LNCAP (cell line): ENCODE measurements at regions not wholly inside any gene's neighbourhood (a gene's known extent, or its start where the extent isn't known, plus 50 kb on each side); places are given as distances from the start of the nearest gene placed in this dataset.

Experiments used
- TF ChIP-seq, protein P1 (sequence below): fragments of 450-650 bp; IDR thresholded peaks from 2 replicates; pipeline ENCODE4 v1.5.1; 2017; ENCODE audit warnings: mild to moderate bottlenecking

DNA sequence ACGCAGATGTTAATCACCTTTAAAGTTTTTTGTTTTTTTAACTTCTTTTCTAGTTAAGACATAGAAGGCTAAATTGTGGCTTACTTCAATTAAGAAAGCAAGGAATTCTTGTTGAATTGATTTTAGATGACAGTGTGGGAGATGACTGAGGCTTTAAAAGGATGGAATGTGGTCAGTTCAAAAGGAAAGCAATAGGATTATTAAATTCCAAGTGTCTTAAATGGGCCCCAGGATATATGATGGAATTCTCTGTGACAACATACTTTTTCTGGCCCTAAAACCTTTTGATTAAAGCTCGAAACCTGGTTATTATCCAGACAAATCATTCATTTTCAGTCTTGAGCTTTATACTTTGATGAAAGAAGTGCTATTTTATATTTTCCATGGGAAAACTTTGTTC, 179.0 kb upstream of the TMEFF2 start:
- TF ChIP-seq, protein P1, sequence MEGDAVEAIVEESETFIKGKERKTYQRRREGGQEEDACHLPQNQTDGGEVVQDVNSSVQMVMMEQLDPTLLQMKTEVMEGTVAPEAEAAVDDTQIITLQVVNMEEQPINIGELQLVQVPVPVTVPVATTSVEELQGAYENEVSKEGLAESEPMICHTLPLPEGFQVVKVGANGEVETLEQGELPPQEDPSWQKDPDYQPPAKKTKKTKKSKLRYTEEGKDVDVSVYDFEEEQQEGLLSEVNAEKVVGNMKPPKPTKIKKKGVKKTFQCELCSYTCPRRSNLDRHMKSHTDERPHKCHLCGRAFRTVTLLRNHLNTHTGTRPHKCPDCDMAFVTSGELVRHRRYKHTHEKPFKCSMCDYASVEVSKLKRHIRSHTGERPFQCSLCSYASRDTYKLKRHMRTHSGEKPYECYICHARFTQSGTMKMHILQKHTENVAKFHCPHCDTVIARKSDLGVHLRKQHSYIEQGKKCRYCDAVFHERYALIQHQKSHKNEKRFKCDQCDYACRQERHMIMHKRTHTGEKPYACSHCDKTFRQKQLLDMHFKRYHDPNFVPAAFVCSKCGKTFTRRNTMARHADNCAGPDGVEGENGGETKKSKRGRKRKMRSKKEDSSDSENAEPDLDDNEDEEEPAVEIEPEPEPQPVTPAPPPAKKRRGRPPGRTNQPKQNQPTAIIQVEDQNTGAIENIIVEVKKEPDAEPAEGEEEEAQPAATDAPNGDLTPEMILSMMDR = no peak

DNA sequence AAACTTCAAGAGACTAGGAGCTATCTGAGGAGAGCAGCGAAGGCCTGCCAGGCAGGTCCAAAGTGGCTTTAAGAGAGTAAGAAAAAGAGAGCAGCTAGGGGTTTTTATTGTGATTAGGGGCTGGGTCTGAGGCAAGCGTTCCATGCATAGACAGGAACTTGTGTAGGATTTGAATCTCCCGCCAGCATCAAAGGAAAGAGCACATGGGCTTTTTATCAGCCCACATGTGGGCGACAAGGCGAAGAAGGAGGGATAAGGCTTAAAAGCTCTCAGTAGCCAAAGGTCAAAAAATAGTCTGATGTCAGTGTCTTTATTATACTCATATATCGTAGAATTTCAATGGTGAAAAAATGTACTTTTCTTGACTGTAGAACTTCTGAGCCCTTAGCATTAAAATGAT, 178.5 kb upstream of the TMEFF2 start:
- TF ChIP-seq, protein P1 = no peak

DNA sequence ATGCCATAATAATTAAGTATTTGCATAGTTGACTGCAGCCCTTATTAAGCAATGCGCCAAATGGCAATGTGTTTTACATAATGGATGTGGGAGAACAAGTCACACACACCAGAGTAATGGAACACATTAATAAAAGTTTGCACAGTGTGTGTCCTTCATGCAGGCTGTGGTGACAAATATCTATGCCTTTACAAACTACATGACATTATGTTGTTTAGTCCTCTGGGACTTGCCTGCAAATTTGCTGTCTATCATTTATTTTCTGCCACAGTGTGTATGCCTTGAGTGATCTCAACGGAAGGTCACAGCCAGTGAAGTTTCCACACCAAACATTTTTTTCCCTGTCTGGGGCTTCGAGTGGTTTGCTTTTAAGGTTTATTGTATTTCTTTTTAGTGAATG, 175.2 kb upstream of the TMEFF2 start:
- TF ChIP-seq, protein P1 = no peak

DNA sequence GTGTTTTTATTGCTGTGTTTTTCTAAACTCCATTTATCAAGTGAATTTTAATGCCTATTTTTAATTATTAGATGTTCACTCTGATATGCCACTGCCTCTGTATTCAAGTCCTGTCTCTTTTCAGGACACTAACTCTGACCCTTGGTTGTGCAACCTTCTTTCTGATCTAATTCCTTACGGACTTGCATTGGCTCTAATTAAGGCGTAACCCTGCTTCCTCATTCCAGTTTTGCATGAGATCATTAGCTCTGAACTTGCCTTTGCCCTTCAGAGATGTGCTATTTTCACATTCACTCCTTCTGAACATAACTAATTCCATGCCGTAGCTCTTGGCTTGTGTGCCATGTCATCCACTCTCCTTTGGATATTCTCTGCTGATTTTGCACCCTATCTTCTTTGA, 162.5 kb upstream of the TMEFF2 start:
- TF ChIP-seq, protein P1 = no peak

DNA sequence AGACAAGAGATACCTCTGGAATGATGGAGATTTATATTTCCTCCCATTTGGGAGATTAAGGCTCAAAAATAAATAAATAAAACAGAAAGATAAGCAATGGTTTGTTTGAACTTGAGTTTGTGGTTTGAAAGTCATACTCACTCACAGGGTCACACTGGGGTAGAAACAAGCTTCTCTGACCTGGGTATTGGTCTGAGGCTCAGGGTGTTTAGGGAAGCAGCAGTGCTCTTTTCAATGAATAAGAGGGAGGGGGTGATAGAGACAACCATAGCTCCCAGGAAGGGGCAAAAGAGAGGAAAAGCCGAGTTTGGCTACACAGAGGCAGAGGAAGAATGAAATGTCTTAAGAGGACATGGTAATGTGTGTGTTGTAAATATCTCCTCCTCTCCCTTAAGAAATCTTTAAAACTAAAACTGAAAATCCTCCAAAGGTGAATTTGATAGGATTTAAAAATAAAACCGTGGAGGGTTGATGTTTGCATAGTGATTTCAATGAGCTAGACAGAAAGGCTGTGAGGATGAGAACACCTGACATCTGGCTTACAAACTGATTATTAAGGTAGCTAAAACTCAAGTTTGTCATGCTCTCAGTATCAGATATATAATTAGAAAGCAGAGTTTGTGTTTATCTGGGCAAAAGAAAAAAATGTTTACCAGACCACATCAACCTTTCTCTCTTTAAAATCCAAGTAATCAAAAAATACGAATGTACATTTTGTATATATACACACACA, 159.9 kb upstream of the TMEFF2 start:
- TF ChIP-seq, protein P1 = no peak

DNA sequence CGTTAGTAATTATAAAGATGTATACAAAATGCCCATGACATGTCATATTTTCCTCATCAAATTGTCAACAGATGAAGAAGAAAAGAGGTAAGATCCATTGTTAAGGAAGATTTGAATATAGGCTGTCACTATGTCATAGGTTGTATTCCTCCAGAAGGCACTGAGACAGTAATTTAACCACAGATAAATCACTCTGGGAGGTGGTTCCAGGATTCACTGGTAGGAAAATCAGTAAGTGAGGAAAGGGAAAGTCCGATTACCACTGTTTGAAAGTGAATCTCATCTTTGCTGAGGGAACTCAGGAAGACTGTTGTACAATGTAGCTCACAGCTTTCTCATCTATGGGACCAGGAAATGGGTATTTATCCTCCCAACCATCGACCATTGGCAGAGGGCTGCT, 152.8 kb upstream of the TMEFF2 start:
- TF ChIP-seq, protein P1 = no peak

DNA sequence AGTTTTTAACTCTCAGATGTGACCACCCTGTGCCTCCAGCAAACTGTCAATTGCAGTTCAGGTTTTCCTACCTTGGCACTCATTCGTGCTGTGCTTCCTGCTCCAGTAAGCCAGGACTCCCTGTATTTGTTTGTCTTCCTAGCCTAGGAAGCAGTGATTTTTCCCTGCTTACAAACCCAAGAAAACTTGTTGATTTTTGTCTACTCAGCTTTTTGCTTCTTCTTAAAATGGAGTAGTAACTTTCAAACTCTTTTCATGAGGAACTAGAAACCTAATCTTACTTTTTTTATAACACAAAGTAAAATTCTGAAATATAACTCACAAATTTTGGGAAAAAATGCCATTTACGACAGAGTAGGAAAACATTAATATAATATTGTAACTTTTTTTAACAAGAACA, 150.6 kb upstream of the TMEFF2 start:
- TF ChIP-seq, protein P1 = no peak

DNA sequence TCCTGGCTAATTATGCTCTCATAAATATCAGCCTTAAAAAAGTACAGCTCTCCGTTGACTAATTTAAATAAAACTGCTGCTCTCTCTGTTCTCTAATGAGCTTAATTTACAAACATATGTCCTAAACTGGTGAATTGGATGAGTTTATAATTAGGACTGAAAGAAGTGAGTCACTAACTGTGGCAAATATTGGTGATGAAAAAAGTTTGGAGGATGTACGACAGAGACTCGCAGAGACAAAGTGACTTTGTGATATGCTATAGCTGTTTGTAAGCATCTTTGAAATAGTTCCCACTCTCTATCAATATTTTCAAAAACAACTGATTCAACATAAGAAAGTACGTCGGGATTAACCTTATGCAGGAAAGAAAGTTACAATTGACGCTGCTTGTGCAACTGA, 138.9 kb upstream of the TMEFF2 start:
- TF ChIP-seq, protein P1 = no peak
